HG03108 (cell line): ENCODE measurements at regions not wholly inside any gene's neighbourhood (a gene's known extent, or its start where the extent isn't known, plus 50 kb on each side); places are given as distances from the start of the nearest gene placed in this dataset.
A peak's percentile ranks its signal among the peaks of the same experiment; 100 is the strongest.
"Not testable (repeated sequence)": the region's sequence is repeated elsewhere in the genome, so short reads cannot be mapped to it uniquely, and the experiment has no call there.

ENCODE experiments used
- ATAC-seq: cut with Tn5 transposase; IDR thresholded peaks from one replicate; pipeline ENCODE4 v1.9.1; 2021; ENCODE audit warnings: moderate library complexity; ENCODE audit not compliant: unreplicated experiment

GRCh38 chr2:8361930-8362329 is 319.9 kb upstream of the ID2 start:
- no peak for ATAC-seq

- no peak for ATAC-seq
Measured at GRCh38 chr2:8363161-8363560, 318.7 kb upstream of the ID2 start.

GRCh38 chr2:8364668-8365067 is 317.2 kb upstream of the ID2 start:
- no peak for ATAC-seq

GRCh38 chr2:8365331-8365910 is 316.4 kb upstream of the ID2 start:
- ATAC-seq = no peak

- ATAC-seq = no peak
Measured at GRCh38 chr2:8367833-8368232, 314.0 kb upstream of the ID2 start.

GRCh38 chr2:8368463-8368862 is 313.4 kb upstream of the ID2 start:
- peak; percentile 80 for ATAC-seq

GRCh38 chr2:8369522-8369921 is 312.3 kb upstream of the ID2 start:
- no peak for ATAC-seq

GRCh38 chr2:8370258-8370802 is 311.5 kb upstream of the ID2 start:
- no peak for ATAC-seq

- ATAC-seq = no peak
Measured at GRCh38 chr2:8371653-8372052, 310.2 kb upstream of the ID2 start.

- no peak for ATAC-seq
Measured at GRCh38 chr2:8374782-8375181, 307.1 kb upstream of the ID2 start.

GRCh38 chr2:8376603-8377410 is 305.0 kb upstream of the ID2 start:
- no peak for ATAC-seq

GRCh38 chr2:8378016-8378810 is 303.6 kb upstream of the ID2 start:
- ATAC-seq = peak; percentile 46

GRCh38 chr2:8379128-8379527 is 302.7 kb upstream of the ID2 start:
- no peak for ATAC-seq

- no peak for ATAC-seq
Measured at GRCh38 chr2:8379549-8379948, 302.3 kb upstream of the ID2 start.

GRCh38 chr2:8380026-8380425 is 301.8 kb upstream of the ID2 start:
- peak; percentile 34 for ATAC-seq

GRCh38 chr2:8380566-8380965 is 301.3 kb upstream of the ID2 start:
- ATAC-seq = peak; percentile 55

- no peak for ATAC-seq
Measured at GRCh38 chr2:8382485-8382884, 299.4 kb upstream of the ID2 start.

- ATAC-seq = not testable (repeated sequence)
Measured at GRCh38 chr2:8386748-8387147, 295.1 kb upstream of the ID2 start.

- ATAC-seq = no peak
Measured at GRCh38 chr2:8388781-8389180, 293.1 kb upstream of the ID2 start.

GRCh38 chr2:8389431-8390108 is 292.3 kb upstream of the ID2 start:
- no peak for ATAC-seq

GRCh38 chr2:8391126-8391525 is 290.7 kb upstream of the ID2 start:
- ATAC-seq = no peak
